AG04450 (cell line): ENCODE measurements at regions not wholly inside any gene's neighbourhood (a gene's known extent, or its start where the extent isn't known, plus 50 kb on each side); places are given as distances from the start of the nearest gene placed in this dataset.

Source experiments
- CTCF ChIA-PET: fragments of 300-600, 350-600 bp; formaldehyde crosslinking; extraction: SDS; loops from one replicate; lab custom pipeline; 2022; ENCODE audit warnings: antibody characterized with exemption, inconsistent platforms; lab: Charles Lee
- POLR2A ChIA-PET: fragments of 350-600 bp; formaldehyde crosslinking; extraction: SDS; loops from one replicate; lab custom pipeline; 2021; ENCODE audit warnings: antibody characterized with exemption, inconsistent platforms; lab: Yijun Ruan, JAX
- DNase-seq: peaks from one replicate; pipeline ENCODE4 v3.0.0-alpha.2; 2011; ENCODE audit warnings: low read depth, low spot score
- H3K27ac ChIP-seq: one replicate; pipeline ENCODE4 v1.5.1; 2012; ENCODE audit warnings: low read depth, low read length, control low read depth
- H3K27me3 ChIP-seq: one replicate; pipeline ENCODE4 v1.6.0; 2012; ENCODE audit warnings: low read length; ENCODE audit not compliant: control insufficient read depth, insufficient read depth
- H3K4me3 ChIP-seq: 2 replicates; pipeline ENCODE4 v1.5.1; 2011; ENCODE audit warnings: mild to moderate bottlenecking, low read depth, low read length, control low read depth
- H3K9me3 ChIP-seq: 2 replicates; pipeline ENCODE4 v1.5.1; 2012; ENCODE audit warnings: low read length; ENCODE audit not compliant: control insufficient read depth, insufficient read depth
- CTCF ChIP-seq: IDR thresholded peaks from 2 replicates; pipeline ENCODE4 v1.5.1; 2011; ENCODE audit warnings: low read depth, low read length, control low read depth, inconsistent platforms

GRCh38 chr4:8771666-8772065 is 100.0 kb downstream of the HMX1 start:
- no peaks in the 10 kb centered on the region for H3K27me3 ChIP-seq
- POLR2A ChIA-PET = no interaction called here
- CTCF ChIA-PET = no interaction called here

GRCh38 chr4:8771258-8771590 is 100.4 kb downstream of the HMX1 start:
- CTCF ChIA-PET = no interaction called here
- H3K27me3 ChIP-seq = no peaks in the 10 kb centered on the region
- no peak overlapping the region for H3K27ac ChIP-seq
- no peak overlapping the region for H3K4me3 ChIP-seq
- no peak for DNase-seq
- TF ChIP-seq CTCF = no peak
- POLR2A ChIA-PET = no interaction called here
- peaks cover 37% of the 10 kb centered on the region for H3K9me3 ChIP-seq

More at GRCh38 chr4:8771666-8772065, 100.0 kb downstream of the HMX1 start:
- TF ChIP-seq CTCF = no peak
- no peak for DNase-seq
- Histone ChIP-seq H3K4me3 (no peak overlapping the region), H3K27ac (no peak overlapping the region), H3K9me3 (peaks cover 39% of the 10 kb centered on the region)

- no peak for TF ChIP-seq CTCF
- H3K4me3 ChIP-seq = no peak overlapping the region
- no peak overlapping the region for H3K27ac ChIP-seq
- POLR2A ChIA-PET = no interaction called here
- no peaks in the 10 kb centered on the region for H3K27me3 ChIP-seq
- no peak for DNase-seq
- H3K9me3 ChIP-seq = peaks cover 37% of the 10 kb centered on the region
- CTCF ChIA-PET = no interaction called here
Measured at GRCh38 chr4:8770518-8771257, 101.0 kb downstream of the HMX1 start.

- Histone ChIP-seq H3K4me3 (no peak overlapping the region), H3K27me3 (no peaks in the 10 kb centered on the region), H3K27ac (no peak overlapping the region), H3K9me3 (peaks cover 44% of the 10 kb centered on the region)
- ChIA-PET POLR2A (no interaction called here), CTCF (no interaction called here)
- DNase-seq = no peak
- TF ChIP-seq CTCF = no peak
Measured at GRCh38 chr4:8769645-8770517, 101.8 kb downstream of the HMX1 start.

GRCh38 chr4:8768357-8768999 is 103.2 kb downstream of the HMX1 start:
- Histone ChIP-seq H3K9me3 (peaks cover 44% of the 10 kb centered on the region), H3K27ac (no peak overlapping the region), H3K27me3 (no peaks in the 10 kb centered on the region), H3K4me3 (no peak overlapping the region)
- DNase-seq = no peak
- no peak for TF ChIP-seq CTCF
- ChIA-PET POLR2A (no interaction called here), CTCF (no interaction called here)
